SK-N-SH treated with all-trans-retinoic acid at 6 μM for 48 hours (cell line): ENCODE measurements at regions not wholly inside any gene's neighbourhood (a gene's known extent, or its start where the extent isn't known, plus 50 kb on each side); places are given as distances from the start of the nearest gene placed in this dataset.
"Not testable (repeated sequence)": the region's sequence is repeated elsewhere in the genome, so short reads cannot be mapped to it uniquely, and the experiment has no call there.

ENCODE experiments used
- ATAC-seq: fragments of 200-7000 bp; cut with Tn5 transposase; 3 replicates; pipeline ENCODE4 v1.9.1; 2020; ENCODE audit warnings: mild to moderate bottlenecking, moderate library complexity
- BACH2 ChIP-seq: fragments of 250-450 bp; sonication (Bioruptor Pico); IDR thresholded peaks from 2 replicates; pipeline ENCODE4 v1.9.0; 2021; ENCODE audit warnings: mild to moderate bottlenecking, borderline replicate concordance
- ESRRG ChIP-seq: fragments of 250-450 bp; sonication (Bioruptor Pico); IDR thresholded peaks from 2 replicates; pipeline ENCODE4 v1.6.1; 2021; ENCODE audit warnings: mild to moderate bottlenecking
- GLIS3 ChIP-seq: fragments of 250-450 bp; sonication (Bioruptor Pico); IDR thresholded peaks from 2 replicates; pipeline ENCODE4 v1.5.0; 2020; ENCODE audit warnings: mild to moderate bottlenecking, moderate library complexity
- ISL1 ChIP-seq: fragments of 250-450 bp; sonication (Bioruptor Pico); IDR thresholded peaks from 2 replicates; pipeline ENCODE4 v2.1.2; 2022; ENCODE audit warnings: mild to moderate bottlenecking, moderate library complexity
- OSR1 ChIP-seq: fragments of 250-450 bp; sonication (Bioruptor Pico); IDR thresholded peaks from 2 replicates; pipeline ENCODE4 v1.8.0; 2022; ENCODE audit warnings: moderate library complexity, mild to moderate bottlenecking, inconsistent platforms
- PPARA ChIP-seq: fragments of 250-450 bp; sonication (Bioruptor Pico); IDR thresholded peaks from 2 replicates; pipeline ENCODE4 v1.5.0; 2020; ENCODE audit warnings: mild to moderate bottlenecking, borderline replicate concordance
- SNAI2 ChIP-seq: fragments of 250-450 bp; sonication (Bioruptor Pico); IDR thresholded peaks from 2 replicates; pipeline ENCODE4 v1.5.0; 2020; ENCODE audit warnings: mild to moderate bottlenecking, moderate library complexity
- TCF4 ChIP-seq: fragments of 250-450 bp; sonication (Bioruptor Pico); IDR thresholded peaks from 2 replicates; pipeline ENCODE4 v1.8.0; 2021; ENCODE audit warnings: mild to moderate bottlenecking, moderate library complexity, borderline replicate concordance
- TOX ChIP-seq: fragments of 250-450 bp; sonication (Bioruptor Pico); IDR thresholded peaks from 2 replicates; pipeline ENCODE4 v1.8.0; 2021; ENCODE audit warnings: mild to moderate bottlenecking, moderate library complexity, borderline replicate concordance
- ZC3H10 ChIP-seq: fragments of 250-450 bp; sonication (Bioruptor Pico); IDR thresholded peaks from 2 replicates; pipeline ENCODE4 v1.5.1; 2021; ENCODE audit warnings: mild to moderate bottlenecking, moderate library complexity
- ZFP3 ChIP-seq: fragments of 250-450 bp; sonication (Bioruptor Pico); IDR thresholded peaks from 2 replicates; pipeline ENCODE4 v1.5.0; 2020; ENCODE audit warnings: mild to moderate bottlenecking, moderate library complexity
- ZFP30 ChIP-seq: fragments of 450-650 bp; formaldehyde crosslinking; IDR thresholded peaks from 2 replicates; pipeline ENCODE4 v1.5.0; 2022; ENCODE audit warnings: mild to moderate bottlenecking, moderate library complexity
- ZNF565 ChIP-seq: fragments of 450-650 bp; formaldehyde crosslinking; conservative IDR thresholded peaks from 2 replicates; pipeline ENCODE4 v1.5.0; 2020; ENCODE audit warnings: low read depth, mild to moderate bottlenecking, moderate library complexity
- ZNF70 ChIP-seq: fragments of 450-650 bp; formaldehyde crosslinking; IDR thresholded peaks from 2 replicates; pipeline ENCODE4 v1.5.0; 2020; ENCODE audit warnings: mild to moderate bottlenecking, moderate library complexity
- ZNF8 ChIP-seq: fragments of 450-650 bp; formaldehyde crosslinking; IDR thresholded peaks from 2 replicates; pipeline ENCODE4 v1.5.0; 2020; ENCODE audit warnings: mild to moderate bottlenecking, moderate library complexity
- TF ChIP-seq, protein P1 (sequence below): fragments of 250-450 bp; sonication (Bioruptor Pico); IDR thresholded peaks from 2 replicates; pipeline ENCODE4 v1.5.1; 2020; ENCODE audit warnings: low read depth, mild to moderate bottlenecking, moderate library complexity
- TF ChIP-seq, protein P2 (sequence below): fragments of 250-450 bp; sonication (Bioruptor Pico); IDR thresholded peaks from 2 replicates; pipeline ENCODE4 v1.5.0; 2020; ENCODE audit warnings: mild to moderate bottlenecking, moderate library complexity
- TF ChIP-seq, protein P3 (sequence below): fragments of 250-450 bp; sonication (Bioruptor Pico); IDR thresholded peaks from 2 replicates; pipeline ENCODE4 v1.5.1; 2021; ENCODE audit warnings: mild to moderate bottlenecking, moderate library complexity
- TF ChIP-seq, protein P4 (sequence below): fragments of 250-450 bp; sonication (Bioruptor Pico); IDR thresholded peaks from 2 replicates; pipeline ENCODE4 v1.8.0; 2020; ENCODE audit warnings: mild to moderate bottlenecking, moderate library complexity, borderline replicate concordance

DNA sequence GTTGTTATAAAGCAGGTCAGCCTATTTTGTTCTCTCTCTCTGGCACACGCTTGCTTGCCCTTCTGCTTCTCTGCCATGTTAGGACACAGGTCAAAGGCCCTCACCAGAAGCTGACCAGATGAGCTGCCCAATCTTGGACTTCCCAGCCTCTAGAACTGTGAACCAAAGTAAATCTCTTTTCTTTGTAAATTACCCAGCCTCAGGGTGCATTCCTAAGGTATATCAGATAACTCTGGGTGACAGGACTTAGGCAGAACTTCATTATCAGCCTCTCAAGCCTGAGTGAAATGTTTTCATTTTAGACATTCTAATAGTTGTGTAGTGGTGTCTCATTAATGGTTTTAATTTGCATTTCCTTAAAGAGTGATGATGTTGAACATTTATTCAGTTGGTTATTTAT is 124.3 kb downstream of the CDRT15L2 start:
- ATAC-seq, result no peak
- TF ChIP-seq, protein P1, sequence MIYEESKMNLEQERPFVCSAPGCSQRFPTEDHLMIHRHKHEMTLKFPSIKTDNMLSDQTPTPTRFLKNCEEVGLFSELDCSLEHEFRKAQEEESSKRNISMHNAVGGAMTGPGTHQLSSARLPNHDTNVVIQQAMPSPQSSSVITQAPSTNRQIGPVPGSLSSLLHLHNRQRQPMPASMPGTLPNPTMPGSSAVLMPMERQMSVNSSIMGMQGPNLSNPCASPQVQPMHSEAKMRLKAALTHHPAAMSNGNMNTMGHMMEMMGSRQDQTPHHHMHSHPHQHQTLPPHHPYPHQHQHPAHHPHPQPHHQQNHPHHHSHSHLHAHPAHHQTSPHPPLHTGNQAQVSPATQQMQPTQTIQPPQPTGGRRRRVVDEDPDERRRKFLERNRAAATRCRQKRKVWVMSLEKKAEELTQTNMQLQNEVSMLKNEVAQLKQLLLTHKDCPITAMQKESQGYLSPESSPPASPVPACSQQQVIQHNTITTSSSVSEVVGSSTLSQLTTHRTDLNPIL (CRISPR knock-in tag), result no peak
- TF ChIP-seq ZNF8 (CRISPR knock-in tag), result no peak
- no peak for TF ChIP-seq ESRRG (CRISPR knock-in tag)
- no peak for TF ChIP-seq ISL1
- TF ChIP-seq OSR1, result no peak
- no peak for TF ChIP-seq ZNF565 (CRISPR knock-in tag)
- TF ChIP-seq BACH2, result no peak
- no peak for TF ChIP-seq SNAI2
- TF ChIP-seq TCF4 (CRISPR knock-in tag), result no peak
- TF ChIP-seq, protein P2, sequence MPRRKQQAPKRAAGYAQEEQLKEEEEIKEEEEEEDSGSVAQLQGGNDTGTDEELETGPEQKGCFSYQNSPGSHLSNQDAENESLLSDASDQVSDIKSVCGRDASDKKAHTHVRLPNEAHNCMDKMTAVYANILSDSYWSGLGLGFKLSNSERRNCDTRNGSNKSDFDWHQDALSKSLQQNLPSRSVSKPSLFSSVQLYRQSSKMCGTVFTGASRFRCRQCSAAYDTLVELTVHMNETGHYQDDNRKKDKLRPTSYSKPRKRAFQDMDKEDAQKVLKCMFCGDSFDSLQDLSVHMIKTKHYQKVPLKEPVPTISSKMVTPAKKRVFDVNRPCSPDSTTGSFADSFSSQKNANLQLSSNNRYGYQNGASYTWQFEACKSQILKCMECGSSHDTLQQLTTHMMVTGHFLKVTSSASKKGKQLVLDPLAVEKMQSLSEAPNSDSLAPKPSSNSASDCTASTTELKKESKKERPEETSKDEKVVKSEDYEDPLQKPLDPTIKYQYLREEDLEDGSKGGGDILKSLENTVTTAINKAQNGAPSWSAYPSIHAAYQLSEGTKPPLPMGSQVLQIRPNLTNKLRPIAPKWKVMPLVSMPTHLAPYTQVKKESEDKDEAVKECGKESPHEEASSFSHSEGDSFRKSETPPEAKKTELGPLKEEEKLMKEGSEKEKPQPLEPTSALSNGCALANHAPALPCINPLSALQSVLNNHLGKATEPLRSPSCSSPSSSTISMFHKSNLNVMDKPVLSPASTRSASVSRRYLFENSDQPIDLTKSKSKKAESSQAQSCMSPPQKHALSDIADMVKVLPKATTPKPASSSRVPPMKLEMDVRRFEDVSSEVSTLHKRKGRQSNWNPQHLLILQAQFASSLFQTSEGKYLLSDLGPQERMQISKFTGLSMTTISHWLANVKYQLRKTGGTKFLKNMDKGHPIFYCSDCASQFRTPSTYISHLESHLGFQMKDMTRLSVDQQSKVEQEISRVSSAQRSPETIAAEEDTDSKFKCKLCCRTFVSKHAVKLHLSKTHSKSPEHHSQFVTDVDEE, result no peak
- TF ChIP-seq TOX, result no peak
- TF ChIP-seq, protein P3, sequence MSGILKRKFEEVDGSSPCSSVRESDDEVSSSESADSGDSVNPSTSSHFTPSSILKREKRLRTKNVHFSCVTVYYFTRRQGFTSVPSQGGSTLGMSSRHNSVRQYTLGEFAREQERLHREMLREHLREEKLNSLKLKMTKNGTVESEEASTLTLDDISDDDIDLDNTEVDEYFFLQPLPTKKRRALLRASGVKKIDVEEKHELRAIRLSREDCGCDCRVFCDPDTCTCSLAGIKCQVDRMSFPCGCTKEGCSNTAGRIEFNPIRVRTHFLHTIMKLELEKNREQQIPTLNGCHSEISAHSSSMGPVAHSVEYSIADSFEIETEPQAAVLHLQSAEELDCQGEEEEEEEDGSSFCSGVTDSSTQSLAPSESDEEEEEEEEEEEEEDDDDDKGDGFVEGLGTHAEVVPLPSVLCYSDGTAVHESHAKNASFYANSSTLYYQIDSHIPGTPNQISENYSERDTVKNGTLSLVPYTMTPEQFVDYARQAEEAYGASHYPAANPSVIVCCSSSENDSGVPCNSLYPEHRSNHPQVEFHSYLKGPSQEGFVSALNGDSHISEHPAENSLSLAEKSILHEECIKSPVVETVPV (CRISPR knock-in tag), result no peak
- TF ChIP-seq GLIS3 (CRISPR knock-in tag), result no peak
- TF ChIP-seq ZFP30 (CRISPR knock-in tag), result no peak
- no peak for TF ChIP-seq ZNF70 (CRISPR knock-in tag)

DNA sequence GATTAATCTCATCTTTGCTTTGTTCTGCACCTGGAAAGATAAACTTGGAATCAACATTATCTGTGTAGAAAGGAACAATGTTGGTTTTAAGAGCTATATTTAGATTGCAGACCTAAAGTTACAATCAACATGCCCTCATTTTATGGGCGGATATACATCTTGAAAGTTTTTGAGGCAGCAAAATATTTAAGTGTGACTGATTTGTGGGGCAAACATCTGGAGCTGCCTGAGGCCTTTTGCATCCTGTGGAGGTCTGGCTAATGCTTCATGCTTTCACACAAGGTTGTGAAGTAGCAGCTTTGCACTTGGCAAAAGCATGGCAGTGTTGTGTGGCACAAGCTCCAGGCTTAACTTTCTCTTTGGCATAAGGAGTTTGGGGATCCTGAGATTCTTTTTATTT is 125.7 kb downstream of the CDRT15L2 start:
- ATAC-seq, result not testable (repeated sequence)

DNA sequence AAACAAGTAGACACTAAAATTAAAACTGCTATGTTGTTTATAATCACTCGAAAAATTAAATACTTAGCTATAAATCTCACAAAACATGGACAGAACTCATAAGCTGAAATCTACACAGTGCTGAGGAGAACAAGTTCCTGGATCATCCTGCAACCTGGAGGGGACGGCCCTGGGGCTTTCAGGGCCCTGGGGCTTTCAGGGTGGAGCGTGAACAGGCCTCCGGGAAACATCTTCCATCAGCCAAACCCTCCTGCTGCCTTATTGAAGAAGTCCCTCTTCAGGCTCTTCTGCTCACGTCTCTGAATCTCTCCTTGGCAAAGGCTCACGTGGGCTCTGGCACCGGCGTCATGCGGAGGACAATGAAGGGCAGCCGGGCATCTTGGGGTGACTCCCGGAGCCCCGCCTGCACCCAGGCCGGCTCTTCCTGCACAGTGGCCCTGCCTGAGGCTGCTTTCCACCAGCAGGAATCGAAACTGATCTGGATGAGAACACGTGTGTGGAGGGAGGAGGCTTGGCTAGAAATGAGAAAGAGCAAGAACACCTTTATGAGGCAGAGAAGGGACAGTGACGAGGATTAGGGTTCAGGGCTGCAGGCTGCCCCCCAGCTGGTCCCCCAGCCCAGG is 127.3 kb downstream of the CDRT15L2 start:
- ATAC-seq, result no peak; the same call in 2 of the 3 replicates
- TF ChIP-seq ESRRG (CRISPR knock-in tag) (no peak), PPARA (CRISPR knock-in tag) (no peak), ZNF565 (CRISPR knock-in tag) (no peak), ZNF8 (CRISPR knock-in tag) (no peak), TCF4 (CRISPR knock-in tag) (no peak), ZFP3 (CRISPR knock-in tag) (no peak), ZC3H10 (no peak), SNAI2 (no peak)
- TF ChIP-seq, protein P2, result no peak
- TF ChIP-seq, protein P4, sequence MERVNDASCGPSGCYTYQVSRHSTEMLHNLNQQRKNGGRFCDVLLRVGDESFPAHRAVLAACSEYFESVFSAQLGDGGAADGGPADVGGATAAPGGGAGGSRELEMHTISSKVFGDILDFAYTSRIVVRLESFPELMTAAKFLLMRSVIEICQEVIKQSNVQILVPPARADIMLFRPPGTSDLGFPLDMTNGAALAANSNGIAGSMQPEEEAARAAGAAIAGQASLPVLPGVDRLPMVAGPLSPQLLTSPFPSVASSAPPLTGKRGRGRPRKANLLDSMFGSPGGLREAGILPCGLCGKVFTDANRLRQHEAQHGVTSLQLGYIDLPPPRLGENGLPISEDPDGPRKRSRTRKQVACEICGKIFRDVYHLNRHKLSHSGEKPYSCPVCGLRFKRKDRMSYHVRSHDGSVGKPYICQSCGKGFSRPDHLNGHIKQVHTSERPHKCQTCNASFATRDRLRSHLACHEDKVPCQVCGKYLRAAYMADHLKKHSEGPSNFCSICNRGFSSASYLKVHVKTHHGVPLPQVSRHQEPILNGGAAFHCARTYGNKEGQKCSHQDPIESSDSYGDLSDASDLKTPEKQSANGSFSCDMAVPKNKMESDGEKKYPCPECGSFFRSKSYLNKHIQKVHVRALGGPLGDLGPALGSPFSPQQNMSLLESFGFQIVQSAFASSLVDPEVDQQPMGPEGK, result no peak
- TF ChIP-seq, protein P1 (CRISPR knock-in tag), result no peak

DNA sequence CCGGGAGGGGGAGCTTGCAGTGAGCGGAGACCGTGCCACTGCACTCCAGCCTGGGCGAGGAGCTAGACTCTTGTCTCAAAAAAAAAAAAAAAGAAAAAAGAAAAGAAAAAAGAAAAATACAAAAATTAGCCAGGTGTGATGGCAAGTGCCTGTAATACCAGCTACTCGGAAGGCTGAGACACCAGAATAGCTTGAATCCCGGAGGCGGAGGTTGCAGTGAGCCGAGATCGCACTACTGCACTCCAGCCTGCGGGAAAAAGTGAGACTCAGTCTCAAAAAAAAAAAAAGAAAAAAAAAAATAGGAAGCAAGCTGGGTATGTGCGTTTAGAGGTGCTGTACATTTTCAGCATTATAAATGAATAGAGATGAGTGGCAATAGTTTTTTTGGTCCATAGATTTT is 129.3 kb downstream of the CDRT15L2 start:
- ATAC-seq, result not testable (repeated sequence)

DNA sequence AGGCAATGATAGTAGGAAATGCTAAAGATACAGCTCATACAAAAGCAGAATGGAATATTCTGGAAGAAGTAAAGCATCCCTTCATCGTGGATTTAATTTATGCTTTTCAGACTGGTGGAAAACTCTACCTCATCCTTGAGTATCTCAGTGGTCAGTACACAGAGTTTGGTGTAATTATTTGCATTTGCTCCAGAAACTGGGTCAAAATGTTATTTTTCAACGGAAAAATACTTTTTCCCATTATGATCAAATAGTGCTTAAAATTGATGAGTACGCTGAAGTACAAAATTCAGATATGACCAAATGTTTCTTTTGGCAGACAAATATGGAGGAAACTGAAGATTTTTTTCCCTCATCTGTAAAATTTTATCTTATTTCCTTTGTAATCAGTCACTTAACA is 137.0 kb downstream of the CDRT15L2 start:
- ATAC-seq, result not testable (repeated sequence)
